PC-9 (cell line): ENCODE measurements at regions not wholly inside any gene's neighbourhood (a gene's known extent, or its start where the extent isn't known, plus 50 kb on each side); places are given as distances from the start of the nearest gene placed in this dataset.

Experiments
- CTCF ChIP-seq: fragments of 200-600 bp; sonication (generic); conservative IDR thresholded peaks from 2 replicates; pipeline ENCODE4 v1.6.1; 2017; ENCODE audit warnings: mixed run types, antibody characterized with exemption, mild to moderate bottlenecking, moderate library complexity
- EZH2 ChIP-seq: fragments of 200-600 bp; sonication (generic); IDR thresholded peaks from 2 replicates; pipeline ENCODE4 v1.8.0; 2017; ENCODE audit warnings: antibody characterized with exemption, low read depth

GRCh38 chr16:86865851-86866662 lies 287.7 kb downstream of the FOXL1 start:
- TF ChIP-seq EZH2 (no peak), CTCF (no peak)
